ENCODE measurements at regions not wholly inside any gene's neighbourhood (a gene's known extent, or its start where the extent isn't known, plus 50 kb on each side); places are given as distances from the start of the nearest gene placed in this dataset.

DNA sequence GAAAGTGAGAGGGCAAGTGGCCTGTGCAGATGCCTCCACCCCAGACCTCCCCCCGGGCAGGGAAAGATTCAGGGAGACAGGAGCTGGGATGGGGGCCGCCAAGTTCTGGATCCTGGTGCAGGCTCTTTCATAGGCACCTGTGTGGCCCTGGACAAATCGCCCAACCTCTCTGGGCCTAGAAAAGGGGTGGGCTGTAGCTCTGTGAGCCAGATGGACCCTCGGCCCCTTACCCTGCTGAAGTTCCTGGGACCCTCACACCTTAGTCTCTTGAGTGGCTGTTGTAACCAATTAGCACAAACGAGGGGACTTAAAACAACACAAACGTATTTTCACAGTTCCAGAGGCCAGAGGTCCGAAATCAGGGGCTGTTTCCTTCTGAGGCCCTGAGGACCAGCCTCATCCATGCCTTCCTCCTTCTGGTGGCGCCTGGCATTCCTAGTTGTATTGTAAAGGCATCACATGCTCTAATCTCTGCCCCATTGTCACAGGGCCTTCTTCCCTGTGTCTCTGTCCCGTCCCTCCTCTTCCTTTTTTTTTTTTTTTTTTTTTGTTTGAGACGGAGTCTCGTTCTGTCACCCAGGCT is 352.6 kb downstream of the SEC14L1 start:
- DNase-seq = no peak

DNA sequence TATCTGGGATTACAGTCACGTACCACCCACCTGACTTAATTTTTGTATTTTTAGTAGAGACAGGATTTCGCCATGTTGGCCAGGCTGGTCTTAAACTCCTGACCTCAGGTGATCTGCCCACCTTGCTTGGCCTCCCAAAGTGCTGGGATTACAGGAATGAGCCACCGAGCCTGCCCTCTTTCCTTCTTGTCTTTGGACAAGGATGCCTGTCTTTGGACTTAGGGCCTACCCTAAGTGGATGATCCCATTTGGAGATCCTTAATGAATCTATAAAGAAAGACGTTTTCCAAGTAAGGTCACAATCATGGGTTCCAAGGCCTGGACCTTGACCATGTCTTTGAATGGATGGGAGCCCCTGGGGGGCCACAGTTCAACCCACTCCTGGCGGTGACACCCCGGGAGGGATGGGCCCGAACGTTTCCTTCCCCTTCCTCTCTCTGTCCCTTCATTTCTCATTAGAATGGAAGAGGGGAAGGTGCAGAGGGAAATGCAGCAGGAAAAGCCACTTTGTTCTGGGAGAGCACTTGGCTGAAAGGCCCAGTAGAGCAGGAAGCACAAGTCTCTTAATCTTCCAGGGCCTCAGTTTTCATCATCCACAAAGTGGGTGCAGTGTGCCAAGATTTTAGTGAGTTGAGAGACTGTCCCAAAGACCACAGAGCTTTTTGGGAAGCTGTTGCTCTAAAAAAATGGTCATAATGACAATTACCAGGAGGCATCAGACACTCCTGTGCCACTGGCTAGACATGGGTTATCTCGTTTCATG is 353.3 kb downstream of the SEC14L1 start:
- no peak for DNase-seq

DNA sequence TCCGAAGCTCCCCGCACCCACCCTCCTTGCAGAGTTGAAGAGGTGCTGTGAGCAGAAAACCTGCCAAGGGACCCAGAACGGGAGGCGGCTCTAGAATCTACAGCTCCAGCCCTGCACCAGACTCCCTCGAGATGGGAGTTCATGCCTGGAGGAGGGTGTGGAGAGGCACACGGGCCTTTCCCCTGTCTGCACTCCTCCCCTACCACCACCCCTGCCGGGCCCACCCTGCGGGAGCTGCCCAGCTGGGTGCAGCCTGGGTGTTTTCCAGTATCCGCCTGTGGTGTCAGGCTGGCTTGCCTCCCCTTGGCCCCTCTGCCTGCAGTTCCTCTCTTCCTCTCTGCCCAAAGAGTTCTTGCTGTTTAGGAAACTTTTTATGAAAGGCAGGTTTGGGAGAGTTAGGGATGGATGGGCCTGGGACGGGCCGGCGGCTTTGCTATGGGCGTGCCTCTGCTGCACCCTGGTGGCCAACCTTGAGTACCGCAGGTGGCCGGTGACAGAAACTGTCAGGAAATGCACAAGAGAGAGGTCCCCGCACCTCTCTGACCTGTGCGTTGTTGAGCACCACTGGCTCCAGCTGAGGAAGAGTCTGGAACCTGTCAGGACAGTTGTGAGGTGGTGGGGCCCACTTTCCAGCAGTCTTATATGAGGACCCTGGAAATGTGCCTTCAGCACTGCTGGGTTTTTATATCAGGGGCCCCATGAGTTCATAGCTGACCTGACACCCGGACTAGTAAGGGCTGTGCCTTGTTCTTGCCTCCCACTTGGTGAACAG is 354.1 kb downstream of the SEC14L1 start:
- peak; percentile 63 for DNase-seq

DNA sequence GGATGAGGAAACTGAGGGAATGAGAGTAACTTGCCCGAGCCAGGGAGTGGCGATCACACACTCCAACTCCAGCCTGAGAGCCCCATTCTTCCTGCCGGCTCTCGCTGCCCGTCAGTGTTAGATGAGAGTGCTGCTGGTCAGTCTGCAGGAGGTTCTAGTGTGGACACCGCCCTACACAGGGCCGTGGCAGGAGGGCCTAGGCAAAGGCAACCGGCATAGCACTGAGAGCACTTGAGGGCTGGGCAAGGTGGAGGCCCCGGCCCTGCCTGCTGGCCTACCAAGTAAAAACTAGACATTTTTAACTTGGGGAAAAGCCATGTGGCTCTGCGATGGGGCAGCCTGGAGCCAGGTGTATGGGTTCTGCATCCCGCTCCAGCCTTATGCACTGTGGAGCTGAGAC is 354.8 kb downstream of the SEC14L1 start:
- DNase-seq = no peak

DNA sequence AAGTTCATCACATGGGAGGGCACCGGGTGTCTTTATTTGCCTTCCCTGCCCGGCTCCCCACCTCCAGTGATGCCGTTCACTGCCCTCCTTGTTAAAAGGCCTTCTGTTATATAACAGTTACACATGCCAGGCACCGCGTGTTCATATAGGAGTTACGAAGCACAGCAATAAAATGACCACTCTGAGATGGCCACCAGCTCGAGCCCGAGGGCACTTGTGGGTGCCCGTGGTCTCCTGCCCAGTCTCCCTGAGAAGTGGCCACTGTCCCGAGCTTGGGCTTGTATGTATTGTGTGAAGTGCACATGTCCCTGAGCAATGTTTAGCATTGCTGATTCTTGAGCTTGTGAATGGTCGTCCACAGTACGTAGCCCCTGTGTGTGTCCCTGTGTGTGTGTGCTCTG is 355.6 kb downstream of the SEC14L1 start:
- no peak for DNase-seq

DNA sequence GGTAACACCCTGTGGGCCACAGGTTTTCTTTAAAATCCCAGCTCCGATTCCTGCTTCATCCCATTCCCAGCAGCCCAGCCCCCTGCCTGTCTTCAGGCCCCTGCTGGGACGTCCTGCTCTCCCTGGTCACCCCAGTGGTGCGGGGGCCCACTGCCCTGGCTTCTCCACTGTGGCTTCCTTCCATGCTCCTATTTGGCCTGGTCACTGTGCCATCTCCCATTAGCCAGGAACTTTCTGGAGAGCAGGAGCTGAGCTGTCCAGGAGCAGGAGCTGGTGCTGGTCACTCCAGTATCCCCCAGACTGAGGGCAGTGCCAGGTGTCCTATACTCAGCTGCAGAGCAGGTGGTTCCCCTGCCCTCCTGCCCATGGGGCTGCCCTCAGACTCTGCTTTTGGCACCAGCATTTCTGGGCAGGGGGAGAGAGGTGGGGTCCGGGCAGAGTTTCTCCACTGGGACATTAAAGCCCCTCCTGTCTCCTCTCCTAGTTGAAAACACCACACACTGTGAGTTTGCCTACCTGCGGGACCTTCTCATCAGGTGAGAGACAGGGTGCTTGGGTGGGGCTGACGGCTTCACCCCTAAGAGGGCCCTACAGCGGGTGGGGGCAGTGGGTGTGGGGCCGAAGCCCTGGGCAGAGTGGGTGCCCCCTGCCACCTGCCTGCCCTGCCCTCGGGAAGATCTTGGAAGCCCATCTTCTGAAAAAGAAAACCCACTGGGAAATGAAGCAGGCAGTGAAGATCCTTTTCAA is 356.2 kb downstream of the SEC14L1 start:
- no peak for DNase-seq

DNA sequence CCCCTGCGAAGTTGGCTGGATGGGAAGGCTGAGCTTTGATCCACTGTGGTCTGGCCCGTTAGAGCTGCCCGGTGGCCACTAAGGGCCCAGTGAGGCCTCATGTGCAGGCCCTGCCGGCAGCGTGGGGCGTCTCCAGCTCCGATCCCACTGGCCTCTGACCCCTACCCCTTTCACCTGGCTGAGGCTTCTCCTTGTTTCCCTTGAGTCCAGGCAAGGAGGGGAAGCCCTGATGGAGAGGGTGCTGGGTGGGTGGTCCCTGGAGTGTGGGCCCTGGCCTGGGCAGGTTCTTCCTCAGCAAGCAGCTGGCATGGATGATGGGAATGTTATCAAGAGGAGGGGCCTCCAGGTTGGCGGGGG is 356.8 kb downstream of the SEC14L1 start:
- DNase-seq = no peak

DNA sequence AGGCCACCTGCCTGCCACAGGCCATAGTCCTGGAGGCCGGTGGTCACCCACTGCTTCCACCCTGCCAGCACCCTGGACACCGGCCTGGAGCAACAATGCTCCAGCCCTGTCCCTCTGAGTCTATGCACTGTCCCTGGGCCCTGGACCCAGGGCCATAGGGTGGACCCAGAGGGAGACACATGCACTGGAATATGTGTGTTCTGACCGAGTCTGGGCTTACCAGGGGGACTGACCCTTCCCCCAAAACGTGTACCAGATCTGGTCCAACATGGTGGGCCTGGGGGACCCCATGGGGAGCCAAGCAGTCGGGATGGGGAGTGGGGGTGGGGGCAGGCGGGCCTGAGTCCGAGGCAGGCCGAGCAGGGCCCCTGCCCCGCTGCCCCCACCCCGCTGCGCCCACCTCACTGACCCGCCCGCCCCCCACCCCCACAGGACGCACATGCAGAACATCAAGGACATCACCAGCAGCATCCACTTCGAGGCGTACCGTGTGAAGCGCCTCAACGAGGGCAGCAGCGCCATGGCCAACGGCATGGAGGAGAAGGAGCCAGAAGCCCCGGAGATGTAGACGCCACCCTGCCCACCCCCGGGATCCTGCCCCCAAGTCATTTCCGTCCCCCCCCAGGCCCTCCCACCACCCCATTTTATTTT is 357.4 kb downstream of the SEC14L1 start:
- DNase-seq = no peak

DNA sequence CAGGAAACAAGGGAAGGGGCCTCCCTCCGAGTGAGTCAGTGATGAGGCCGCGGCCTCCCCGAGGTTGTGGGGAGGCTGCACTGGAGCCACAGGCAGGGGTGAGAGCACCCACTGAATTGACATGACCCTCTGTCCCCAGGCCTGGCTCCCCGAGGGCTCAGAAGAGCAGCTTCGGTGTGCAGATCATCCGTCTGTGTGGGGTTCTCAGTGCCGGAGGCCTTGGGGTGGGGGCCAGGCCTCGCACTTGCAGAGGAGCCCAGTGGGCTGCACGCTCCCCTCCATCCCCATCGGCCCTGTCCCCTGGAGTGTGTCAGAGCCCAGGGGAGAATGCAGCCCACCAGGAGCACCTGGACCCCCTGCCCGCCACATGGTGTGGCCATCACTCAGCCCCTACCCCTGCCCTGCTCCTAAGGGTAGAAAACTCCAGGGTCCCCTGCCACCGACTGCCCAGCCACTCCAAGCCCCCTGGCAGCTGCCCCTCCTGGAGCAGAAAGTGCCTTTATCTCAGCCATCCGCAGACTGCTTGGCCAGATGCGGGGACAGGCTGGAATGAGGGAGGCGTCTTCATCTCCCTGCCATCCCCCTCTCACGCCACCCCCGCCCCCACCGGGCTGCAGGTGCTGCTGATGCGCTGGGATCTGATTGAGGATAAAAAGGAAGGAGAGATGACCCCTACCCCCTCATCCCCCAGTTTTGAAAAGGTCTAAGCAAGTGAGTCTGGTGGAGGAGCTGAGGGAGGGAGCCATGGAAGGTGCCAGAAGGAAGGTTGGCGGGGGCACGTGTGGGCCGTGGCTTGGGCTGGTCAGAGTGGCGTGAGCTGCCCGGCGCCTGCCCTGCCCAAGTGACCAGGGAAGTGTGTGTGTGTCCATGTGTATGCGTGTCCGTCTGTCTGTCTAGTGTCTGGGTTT is 358.3 kb downstream of the SEC14L1 start:
- DNase-seq = no peak

DNA sequence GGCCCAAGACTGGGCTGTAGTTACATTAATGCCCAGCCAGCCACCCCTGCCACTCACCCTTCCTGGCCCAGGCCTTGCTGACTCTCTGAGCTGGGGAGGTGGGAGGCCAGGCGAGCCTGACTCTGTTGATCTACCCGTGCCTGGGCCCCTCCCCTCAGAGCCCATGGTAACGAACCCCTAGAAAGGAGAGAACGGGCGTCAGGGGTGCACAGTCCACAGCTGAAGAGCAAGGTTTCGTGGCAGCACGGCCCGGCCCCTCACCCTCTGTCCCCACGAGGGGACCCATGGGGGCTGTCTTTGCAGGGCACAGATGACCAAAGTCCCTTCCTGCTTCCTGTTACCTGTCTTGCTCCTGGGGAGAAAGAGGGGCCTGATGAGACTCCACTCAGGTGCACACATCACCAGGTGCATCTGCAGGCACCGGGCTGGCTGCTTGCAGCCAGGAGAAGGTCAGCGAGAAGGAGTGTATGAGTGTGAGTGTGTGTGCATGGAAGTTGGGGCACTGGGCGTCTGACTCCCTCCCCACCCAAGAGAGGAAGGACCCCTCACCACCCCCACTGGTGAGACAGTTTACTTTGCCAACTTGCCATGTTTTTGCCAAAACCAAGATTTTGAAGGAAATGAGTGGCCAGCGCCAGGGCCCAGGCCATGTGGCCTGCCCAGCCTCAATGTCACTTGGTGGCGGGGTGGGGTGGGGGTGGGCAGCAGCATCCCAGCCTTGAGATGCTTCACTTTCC is 359.1 kb downstream of the SEC14L1 start:
- DNase-seq = no peak

DNA sequence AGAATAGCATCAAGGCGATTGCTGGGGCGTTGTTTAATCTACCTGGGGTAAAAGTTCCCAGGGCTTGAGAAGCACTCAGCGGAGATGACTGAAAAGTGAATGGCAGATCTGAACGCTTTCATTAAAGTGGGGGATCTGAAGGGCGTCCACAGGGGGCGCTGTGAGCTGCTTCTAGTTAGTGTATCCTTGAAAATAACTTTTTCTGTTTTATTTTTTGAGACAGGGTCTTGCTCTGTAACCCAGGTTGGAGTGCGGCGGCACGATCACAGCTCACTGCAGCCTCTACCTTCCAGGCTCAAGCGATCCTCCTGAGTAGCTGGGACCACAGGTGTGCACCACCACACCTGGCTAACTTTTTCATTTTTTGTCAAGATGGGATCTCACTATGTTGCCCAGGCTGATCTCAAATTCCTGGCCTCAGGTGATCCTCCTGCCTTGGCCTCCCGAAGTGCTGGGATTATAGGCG is 360.4 kb downstream of the SEC14L1 start:
- DNase-seq = no peak

DNA sequence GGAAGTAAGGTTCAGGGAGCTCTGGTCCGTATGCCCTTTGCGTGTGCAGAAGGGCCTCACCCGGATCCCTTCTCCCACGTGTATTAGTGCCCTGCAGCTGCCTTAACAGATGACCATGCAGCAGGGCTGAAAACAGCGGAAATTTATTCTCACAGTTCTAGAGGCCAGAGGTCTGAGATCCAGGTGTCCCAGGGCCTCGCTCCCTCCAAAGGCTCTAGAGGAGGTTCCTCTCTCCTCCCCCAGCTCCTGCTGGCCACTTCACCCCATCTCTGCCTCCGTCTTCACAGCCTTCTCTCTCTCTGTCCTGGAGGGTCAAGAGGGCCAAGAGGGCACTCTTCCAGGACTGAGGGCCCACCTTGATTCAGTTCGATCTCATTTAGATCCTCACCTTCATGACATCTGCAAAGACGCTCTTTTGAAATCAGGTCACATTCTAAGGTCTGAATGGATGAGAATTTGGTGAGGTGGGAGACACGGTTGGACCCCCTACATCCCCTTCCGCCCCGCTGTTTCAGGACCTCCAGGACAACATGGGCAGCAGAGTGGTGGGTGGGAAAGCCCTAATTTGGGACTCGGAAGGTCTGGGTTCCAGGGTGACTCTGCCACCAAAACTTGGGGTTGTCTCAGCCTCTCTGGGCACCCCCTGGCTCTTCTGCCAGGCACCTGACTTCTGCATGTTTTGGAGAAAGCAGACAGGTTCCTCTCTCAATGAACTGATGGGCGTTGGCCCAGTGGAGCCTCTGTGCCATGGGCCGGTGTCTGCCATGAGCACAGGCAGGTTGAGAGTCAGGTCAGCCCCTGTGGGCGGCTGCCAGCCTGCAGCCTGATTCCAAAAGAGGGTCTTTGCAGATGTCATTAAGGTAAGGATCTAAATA is 361.2 kb downstream of the SEC14L1 start:
- DNase-seq = no peak

DNA sequence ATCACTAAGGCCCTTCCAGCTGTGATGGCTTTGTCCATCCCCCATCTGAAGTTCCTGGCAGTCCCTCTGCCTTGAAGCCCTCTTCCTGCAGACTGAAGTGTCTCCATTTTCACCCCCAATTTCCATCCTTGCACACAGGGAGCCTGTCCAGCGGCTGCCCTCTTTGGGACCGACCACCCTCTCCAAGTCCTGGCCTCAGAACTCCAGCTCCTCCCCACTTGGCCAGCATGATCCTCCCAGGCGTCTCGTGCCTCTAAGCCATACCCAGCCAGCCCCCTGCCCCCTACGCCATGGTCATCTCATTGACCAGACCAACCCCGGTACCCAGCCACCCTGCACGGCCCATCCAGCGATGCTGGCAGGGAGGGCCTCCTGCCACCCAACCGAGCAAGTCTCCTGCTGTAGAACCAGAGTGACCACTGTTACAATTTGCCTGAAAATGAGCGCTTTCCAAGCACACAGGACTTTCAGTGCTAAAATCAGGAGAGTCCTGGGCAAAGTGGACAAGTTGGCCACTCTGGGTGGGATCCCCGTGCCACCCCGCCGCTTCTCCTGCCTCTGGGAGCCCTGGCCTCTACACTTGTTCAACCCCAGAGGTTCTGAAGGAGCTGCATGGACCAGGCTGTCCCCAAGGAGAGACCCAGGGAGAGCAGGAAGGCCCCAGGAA is 362.0 kb downstream of the SEC14L1 start:
- no peak for DNase-seq

DNA sequence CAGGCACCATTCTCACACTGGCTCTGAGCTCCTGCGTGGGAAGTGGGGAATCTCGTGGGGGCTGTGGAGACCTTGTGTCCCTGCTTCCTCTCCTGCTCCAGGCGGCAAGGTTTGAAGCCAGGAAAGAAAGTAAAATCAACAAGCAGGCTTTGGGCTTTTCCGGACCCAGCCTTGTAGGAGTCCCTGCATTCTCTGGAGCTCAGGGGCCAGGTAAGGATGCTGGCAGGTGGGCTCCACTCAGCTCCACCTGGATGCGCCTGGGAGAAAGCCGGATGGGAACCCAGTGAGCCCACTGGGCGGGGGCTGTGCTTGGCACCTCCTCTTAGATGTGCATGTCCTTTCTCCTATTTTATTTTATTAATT is 362.5 kb downstream of the SEC14L1 start:
- no peak for DNase-seq

DNA sequence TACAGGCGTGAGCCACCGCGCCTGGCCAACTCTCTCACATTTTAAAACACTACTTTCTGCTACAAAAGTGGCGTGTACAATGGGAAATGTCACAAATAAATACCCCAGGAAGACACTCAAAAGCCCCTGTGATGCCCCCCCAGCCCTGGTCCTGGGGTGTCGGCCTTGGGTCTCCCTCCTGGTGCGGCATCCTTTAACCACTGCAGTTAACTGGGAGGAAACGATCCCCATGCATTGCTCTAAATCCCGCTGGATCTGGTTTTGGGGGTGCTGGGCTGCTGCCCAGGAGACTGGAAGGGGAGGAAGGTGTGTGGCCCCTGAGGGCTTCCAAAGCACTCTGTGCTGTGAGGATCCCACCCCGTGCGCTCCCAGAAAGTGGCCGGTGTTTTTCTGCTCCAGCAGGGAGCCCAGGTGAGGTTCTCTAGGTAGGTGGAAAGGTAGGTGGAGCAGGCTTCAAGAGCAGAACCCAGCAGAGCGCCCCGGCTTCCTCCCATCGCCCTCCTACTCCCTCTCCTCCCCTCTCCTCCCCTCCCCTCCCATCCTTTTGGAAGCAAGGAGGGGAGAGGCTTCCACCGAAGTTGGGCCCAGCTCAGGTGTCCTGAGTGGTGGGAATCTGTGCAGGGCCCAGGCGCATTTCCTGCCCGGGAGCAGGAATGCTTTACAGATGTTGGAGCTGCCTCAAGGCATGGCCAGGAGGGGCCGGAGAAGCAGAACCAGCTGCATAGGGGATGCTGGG is 363.3 kb downstream of the SEC14L1 start:
- no peak for DNase-seq

DNA sequence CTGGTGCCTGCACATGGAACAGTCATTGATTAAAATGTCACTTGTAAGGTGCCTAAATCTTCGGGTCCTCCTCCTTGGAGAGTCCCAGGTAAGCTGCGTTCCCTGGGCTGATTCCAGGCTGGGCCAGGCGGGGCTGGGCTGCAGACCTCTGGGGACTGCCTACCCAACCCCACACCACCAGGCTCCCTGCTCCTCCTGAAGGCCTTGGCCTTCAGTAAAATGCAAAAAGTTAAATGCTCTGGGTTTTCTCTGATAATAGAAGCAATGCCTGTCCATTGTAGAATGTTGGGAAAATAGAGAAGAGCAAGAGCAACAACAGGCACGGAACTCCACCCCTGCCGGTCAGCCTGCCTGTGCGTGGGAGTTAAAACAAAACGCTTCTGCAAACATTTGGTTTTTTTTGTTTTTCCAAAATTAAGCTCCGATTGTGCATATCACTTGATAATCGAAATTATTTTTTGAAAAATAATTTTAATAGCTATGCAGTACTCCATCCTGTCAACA is 363.9 kb downstream of the SEC14L1 start:
- no peak for DNase-seq

DNA sequence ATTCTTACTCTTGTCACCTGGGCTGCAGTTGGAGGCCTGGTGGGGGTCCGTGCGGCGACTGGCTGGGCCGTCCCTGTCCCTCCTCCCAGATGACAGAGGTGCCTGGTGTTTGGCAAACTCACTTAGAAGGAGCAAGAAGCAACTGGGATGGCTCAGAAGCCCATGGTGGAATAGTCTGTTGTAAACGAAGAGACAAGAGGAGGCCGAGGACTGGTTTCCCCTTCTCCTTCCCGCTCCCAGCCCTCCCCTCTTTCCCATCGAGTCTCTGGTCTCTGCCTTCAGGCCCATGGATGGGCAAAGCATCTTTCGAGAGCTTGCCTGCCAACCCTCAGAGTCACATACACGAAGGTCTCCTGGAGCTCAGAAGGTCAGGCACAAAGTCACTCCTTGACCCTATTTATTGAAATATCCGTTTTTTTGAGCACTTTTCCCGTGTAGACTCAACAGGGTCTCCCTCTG is 364.4 kb downstream of the SEC14L1 start:
- DNase-seq = no peak

DNA sequence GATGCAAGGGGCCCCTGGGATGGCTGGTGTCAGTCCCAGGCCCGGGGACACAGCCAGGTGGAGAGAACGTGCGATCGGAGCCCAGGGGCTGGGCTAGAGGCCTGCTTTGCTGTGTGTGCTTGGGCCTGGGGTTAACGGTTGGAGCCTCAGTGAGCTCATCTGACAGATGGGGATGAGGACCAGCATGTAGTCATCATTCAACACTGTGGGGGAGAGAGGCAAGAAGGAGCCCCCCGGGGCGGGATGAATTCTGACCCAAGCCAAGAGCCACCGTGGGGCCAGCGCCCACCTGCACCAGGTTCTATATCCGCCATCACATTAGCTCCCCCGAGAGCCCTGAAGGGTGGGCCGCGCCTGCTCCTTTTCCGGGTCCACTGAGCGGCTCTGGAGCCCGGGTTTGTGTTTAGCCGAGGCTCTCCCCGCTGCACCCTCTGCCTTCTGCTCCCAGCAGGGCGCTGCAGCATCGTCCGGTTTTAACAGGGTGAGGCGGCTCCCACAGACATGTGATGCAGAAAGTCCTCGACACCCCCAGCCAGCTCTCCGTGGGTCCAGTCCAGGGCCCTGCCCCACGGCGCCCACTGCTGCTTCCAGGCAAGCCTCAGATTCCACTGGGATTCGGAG is 365.7 kb downstream of the SEC14L1 start:
- DNase-seq = no peak
